HL-60/S4 (cell line): ENCODE measurements at regions not wholly inside any gene's neighbourhood (a gene's known extent, or its start where the extent isn't known, plus 50 kb on each side); places are given as distances from the start of the nearest gene placed in this dataset.

Experiments
- in situ Hi-C: fragments of 300-500 bp; cut with MboI; formaldehyde crosslinking; loops from 2 replicates; pipeline ENCODE4 v1.14.3; 2022; ENCODE audit warnings: low sequenced_read_pairs

GRCh38 chr4:38226170-38226569 lies 266.0 kb downstream of the PTTG2 start:
- in situ Hi-C loops: no loop called here

GRCh38 chr4:38230121-38230801 lies 270.1 kb downstream of the PTTG2 start:
- in situ Hi-C loops: no loop called here

GRCh38 chr4:38230821-38231563 lies 270.8 kb downstream of the PTTG2 start:
- in situ Hi-C loops: no loop called here

DNA sequence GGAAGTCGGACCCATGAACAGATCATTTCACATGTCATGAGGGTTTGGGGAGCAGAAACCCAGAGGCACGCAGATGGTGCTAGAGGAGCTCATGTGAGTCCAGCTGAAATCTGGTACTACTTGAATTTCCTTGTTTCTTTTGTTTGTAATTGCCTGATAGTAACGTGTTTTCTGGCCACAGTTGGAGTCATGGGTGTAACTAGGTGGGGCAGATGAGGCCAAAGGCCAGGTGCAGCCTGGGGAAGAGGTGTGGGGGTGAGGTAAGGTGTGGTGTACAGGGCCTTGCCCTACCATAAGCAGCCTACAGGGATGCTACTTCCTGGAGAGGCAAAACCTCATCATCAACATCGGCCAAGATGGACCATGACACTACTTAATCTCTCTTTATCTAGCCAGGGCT lies 271.4 kb downstream of the PTTG2 start:
- in situ Hi-C loops: no loop called here

- in situ Hi-C loops: no loop called here
Observed at GRCh38 chr4:38232741-38233140, 272.5 kb downstream of the PTTG2 start.

DNA sequence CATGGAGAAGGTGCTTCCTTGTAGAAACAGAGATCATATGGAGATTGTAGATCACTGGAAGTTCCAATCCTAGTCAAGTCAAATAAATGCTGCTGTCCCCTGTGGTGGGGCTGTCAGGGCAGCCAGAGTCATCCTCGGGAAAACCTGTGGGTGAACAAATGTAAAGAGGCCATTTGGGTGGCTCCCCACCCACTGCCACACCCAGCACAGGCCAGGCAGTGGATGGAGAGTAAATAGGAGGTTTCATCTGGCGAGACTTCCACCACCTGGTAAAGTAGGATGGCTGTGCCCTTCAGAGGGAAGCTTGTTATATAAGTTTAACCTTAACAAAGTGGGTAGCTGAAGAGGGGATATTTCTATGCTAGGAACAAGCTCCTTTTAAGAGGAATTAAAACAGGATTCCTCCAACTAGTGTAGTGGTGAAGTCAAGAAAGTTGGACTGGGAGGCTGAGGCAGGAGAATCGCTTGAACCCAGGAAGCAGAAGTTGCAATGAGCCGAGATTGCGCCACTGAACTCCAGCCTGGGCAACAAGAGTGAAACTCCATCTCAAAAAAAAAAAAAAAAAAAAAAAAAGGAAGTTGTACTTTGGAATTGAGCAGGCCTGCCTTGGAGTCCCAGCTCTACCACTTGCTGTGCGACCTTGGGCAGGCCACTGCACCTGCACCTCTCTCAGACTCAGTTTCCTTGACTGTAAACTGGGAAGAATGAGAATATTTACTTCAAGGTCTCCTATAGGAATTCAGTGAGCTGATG lies 273.7 kb downstream of the PTTG2 start:
- in situ Hi-C loops: no loop called here

GRCh38 chr4:38235354-38235753 lies 275.2 kb downstream of the PTTG2 start:
- in situ Hi-C loops: no loop called here

DNA sequence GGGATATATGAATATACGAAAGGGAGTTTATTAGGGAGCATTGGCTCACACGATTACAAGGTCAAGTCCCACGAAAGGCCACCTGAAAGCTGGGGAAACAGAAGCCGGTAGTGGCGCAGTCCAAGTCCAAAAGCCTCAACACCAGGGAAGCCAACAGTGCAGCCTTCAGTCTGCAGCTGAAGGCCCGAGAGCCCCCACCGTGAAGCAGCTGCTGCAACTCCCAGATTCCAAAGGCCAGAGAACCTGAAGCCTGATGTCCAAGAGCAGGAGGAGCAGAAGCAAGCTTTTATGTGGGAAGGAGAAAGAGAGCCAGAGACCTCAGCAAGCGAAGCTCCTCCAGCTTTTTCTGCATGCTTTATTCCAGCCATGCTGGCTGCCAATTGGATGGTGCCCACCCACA lies 275.8 kb downstream of the PTTG2 start:
- in situ Hi-C loops: no loop called here

GRCh38 chr4:38236503-38236902 lies 276.3 kb downstream of the PTTG2 start:
- in situ Hi-C loops: no loop called here

- in situ Hi-C loops: no loop called here
Observed at GRCh38 chr4:38237139-38237538, 276.9 kb downstream of the PTTG2 start.

DNA sequence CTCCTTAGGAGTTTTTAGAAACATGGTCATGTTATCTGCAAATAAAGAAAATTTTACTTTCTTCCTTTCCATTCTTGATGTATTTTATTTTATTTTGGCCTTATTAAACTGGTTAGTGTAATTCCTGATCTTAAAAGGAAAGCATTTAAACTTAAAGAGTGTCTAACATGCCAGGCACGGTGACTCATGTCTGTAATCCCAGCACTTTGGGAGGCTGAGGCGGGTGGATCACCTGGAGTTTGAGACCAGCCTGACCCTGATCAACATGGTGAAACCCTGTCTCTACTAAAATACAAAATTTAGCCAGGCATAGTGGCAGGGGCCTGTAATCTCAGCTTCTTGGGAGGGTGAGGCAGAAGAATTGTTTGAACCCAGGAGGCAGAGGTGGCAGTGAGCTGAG lies 281.3 kb downstream of the PTTG2 start:
- in situ Hi-C loops: no loop called here

- in situ Hi-C loops: no loop called here
Observed at GRCh38 chr4:38242101-38242500, 281.9 kb downstream of the PTTG2 start.

DNA sequence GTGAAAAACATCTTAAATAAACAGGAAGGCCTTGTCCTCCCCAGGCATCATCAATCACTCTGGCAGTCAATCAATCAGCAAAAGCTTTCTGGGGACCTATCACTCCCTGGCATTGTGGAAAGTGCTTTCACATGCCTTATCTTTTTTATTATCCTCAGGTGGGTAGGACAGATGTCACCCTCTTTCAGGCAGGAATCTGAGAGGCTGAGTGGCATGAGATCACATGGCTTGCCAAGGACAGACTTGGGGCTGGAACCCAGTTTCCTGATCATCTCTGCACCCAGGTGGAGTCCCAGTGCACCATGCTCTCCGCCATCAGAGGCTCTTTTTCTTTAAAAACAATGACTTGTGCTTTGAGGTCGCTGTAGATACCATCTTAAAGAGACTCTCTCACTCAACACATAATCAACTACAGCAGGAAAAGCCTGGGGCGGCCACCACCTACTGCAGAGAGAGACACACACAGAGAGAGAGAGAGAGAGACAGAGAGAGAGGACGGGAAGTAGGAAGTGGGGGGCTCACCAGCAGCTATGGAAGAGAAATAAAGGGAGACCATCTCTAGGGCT lies 282.7 kb downstream of the PTTG2 start:
- in situ Hi-C loops: no loop called here

DNA sequence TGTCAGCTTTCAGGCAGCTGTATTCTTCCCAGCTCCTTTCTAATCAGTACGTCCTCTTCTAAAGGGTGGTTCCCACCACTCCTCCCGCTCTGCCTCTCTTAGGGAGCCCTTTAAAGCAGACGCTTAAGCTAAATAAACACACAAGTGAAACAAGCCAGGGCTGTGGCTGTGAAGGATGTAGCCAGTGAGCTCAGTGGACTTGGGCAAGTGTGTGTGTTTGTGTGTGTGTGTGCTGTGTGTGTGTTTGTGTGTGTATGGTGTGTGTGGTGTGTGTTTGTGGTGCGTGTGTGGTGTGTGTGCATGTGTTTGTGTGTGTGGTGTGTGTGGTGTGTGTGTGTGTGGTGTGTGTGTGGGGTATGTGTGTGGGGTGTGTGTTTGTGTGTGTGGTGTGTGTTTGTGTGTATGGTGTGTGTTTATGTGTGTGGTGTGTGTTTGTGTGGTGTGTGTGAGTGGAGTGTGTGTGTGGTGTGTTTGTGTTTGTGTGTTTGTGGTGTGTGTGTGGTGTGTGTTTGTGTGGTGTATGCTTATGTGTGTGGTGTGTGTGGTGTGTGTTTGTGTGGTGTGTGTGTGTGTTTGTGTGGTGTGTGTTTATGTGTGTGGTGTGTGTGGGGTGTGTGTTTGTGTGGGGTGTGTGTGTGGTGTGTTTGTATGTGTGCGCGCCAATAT lies 283.3 kb downstream of the PTTG2 start:
- in situ Hi-C loops: no loop called here

- in situ Hi-C loops: no loop called here
Observed at GRCh38 chr4:38254825-38255224, 294.6 kb downstream of the PTTG2 start.

GRCh38 chr4:38255572-38255971 lies 295.4 kb downstream of the PTTG2 start:
- in situ Hi-C loops: no loop called here

DNA sequence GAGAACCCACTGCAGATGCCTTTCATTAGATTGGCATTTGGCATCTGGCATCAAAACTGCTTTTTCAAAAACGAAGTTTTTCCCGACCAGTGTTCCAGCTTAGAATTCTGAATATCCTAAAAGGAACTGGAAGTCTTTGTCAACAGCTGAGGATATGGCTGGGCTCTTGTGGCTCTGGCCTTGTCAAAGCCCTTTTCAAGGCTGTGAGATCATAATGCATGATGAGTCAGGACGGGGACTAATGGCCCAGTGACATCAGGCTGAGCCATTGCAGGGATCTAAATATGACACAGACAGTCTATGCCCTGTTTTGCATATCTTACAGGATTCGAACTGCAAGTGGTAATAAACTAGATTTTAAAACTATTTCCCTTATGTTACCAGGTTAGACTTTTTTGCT lies 306.4 kb downstream of the PTTG2 start:
- in situ Hi-C loops: no loop called here

GRCh38 chr4:38268108-38268820 lies 308.1 kb downstream of the PTTG2 start:
- in situ Hi-C loops: no loop called here

DNA sequence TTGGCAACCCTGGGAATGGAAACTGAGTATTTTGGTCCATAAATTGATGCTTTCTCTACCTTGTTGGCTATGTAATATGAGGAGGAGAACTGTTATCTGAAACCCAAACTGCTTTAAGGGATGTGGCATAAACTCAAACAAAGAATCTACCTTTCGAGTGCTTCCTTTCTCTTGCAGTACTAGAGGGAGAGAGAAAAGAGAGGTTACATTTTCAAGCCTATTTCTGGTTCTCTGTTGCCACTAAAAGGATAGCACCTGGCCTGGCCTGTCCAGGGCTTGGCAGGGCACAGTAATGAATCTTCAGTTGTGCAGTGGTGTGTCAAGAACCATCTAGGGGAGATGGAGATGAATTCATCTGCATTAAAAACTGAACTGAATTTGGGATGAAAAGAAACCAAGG lies 308.6 kb downstream of the PTTG2 start:
- in situ Hi-C loops: no loop called here

DNA sequence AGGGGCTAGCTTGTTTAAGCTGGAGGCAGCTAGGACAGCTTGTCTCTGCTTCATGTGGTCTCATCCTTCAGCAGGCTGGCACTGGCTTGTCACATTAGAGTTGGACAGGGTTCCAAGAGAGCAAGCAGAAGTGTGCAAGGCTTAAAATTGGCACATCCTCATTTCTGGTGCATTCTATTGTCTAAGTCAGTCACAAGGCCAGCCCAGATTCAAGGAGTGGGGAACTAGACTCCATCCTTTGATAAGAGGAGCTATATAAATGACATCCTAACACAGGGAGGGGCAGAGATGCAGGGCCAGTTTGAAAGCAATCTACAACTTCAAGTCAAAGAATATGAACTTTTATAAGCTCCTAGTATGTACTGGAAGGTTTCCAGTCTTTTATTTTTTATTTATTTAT lies 313.2 kb downstream of the PTTG2 start:
- in situ Hi-C loops: no loop called here
